Muscle layer of colon (tissue), 2 donors: ENCODE measurements at regions not wholly inside any gene's neighbourhood (a gene's known extent, or its start where the extent isn't known, plus 50 kb on each side); places are given as distances from the start of the nearest gene placed in this dataset.
"Not testable (repeated sequence)": the region's sequence is repeated elsewhere in the genome, so short reads cannot be mapped to it uniquely, and the experiment has no call there.

ENCODE experiments used
- H3K27ac ChIP-seq: one replicate; pipeline ENCODE4 v1.7.0; 2013; ENCODE audit warnings: low read depth, mild to moderate bottlenecking, low read length, moderate library complexity
- H3K27me3 ChIP-seq, 2 donors: one replicate each; pipeline ENCODE4 v1.7.0; 2013; ENCODE audit warnings: low read length in 2 of 2, mild to moderate bottlenecking in 2 of 2; ENCODE audit not compliant: insufficient read depth in 2 of 2, control insufficient read depth in 1 of 2
- H3K36me3 ChIP-seq: one replicate; pipeline ENCODE4 v1.7.0; 2013; ENCODE audit warnings: mild to moderate bottlenecking, low read length; ENCODE audit not compliant: insufficient read depth
- H3K4me1 ChIP-seq: one replicate; pipeline ENCODE4 v1.7.0; 2013; ENCODE audit warnings: mild to moderate bottlenecking, low read length; ENCODE audit not compliant: insufficient read depth
- H3K4me3 ChIP-seq, 2 donors: one replicate each; pipeline ENCODE4 v1.7.0; 2013; ENCODE audit warnings: low read length in 2 of 2, low read depth in 1 of 2, mild to moderate bottlenecking in 1 of 2, moderate library complexity in 1 of 2
- H3K9ac ChIP-seq: one replicate; pipeline ENCODE4 v1.7.0; 2013; ENCODE audit warnings: low read length
- H3K9me3 ChIP-seq: one replicate; pipeline ENCODE4 v1.7.0; 2013; ENCODE audit warnings: mild to moderate bottlenecking, low read length
- donor health status: abdominal sarcoma.
- donor health status: Adenocarcinoma of cecum.

- not testable (repeated sequence) for H3K27ac ChIP-seq, H3K9me3 ChIP-seq, H3K4me3 ChIP-seq, H3K9ac ChIP-seq, H3K27me3 ChIP-seq, H3K4me1 ChIP-seq, H3K36me3 ChIP-seq
These were observed 284.2 kb downstream of the MED10 start for GRCh38 chr5:6094180-6094579.

GRCh38 chr5:6090838-6091237 is 287.5 kb downstream of the MED10 start:
- no peaks in the 10 kb centered on the region for H3K9me3 ChIP-seq
- H3K4me1 ChIP-seq: no peaks in the 10 kb centered on the region
- no peaks in the 10 kb centered on the region for H3K27me3 ChIP-seq
- H3K36me3 ChIP-seq: no peaks in the 10 kb centered on the region
- no peak overlapping the region for H3K27ac ChIP-seq
- H3K9ac ChIP-seq: no peak overlapping the region
- H3K4me3 ChIP-seq: no peak overlapping the region

- no peaks in the 10 kb centered on the region for H3K4me1 ChIP-seq
- no peaks in the 10 kb centered on the region for H3K27me3 ChIP-seq
- no peak overlapping the region for H3K9ac ChIP-seq
- no peak overlapping the region for H3K27ac ChIP-seq
- no peaks in the 10 kb centered on the region for H3K36me3 ChIP-seq
- no peak overlapping the region for H3K4me3 ChIP-seq
- H3K9me3 ChIP-seq: no peaks in the 10 kb centered on the region
These were observed 288.2 kb downstream of the MED10 start for GRCh38 chr5:6090079-6090654.

- Histone ChIP-seq H3K36me3 (no peaks in the 10 kb centered on the region), H3K4me1 (no peaks in the 10 kb centered on the region), H3K4me3 (no peak overlapping the region), H3K27ac (no peak overlapping the region), H3K9me3 (no peaks in the 10 kb centered on the region), H3K27me3 (no peaks in the 10 kb centered on the region), H3K9ac (no peak overlapping the region)
These were observed 289.6 kb downstream of the MED10 start for GRCh38 chr5:6088706-6089105.

GRCh38 chr5:6087576-6087975 is 290.8 kb downstream of the MED10 start:
- no peaks in the 10 kb centered on the region for H3K36me3 ChIP-seq
- no peaks in the 10 kb centered on the region for H3K9me3 ChIP-seq
- no peaks in the 10 kb centered on the region for H3K4me1 ChIP-seq
- H3K27me3 ChIP-seq: no peaks in the 10 kb centered on the region
- H3K4me3 ChIP-seq: no peak overlapping the region
- no peak overlapping the region for H3K27ac ChIP-seq
- H3K9ac ChIP-seq: no peak overlapping the region

- no peaks in the 10 kb centered on the region for H3K4me1 ChIP-seq
- no peaks in the 10 kb centered on the region for H3K36me3 ChIP-seq
- H3K9me3 ChIP-seq: no peaks in the 10 kb centered on the region
- no peaks in the 10 kb centered on the region for H3K27me3 ChIP-seq
- no peak overlapping the region for H3K9ac ChIP-seq
- no peak overlapping the region for H3K4me3 ChIP-seq
- H3K27ac ChIP-seq: no peak overlapping the region
These were observed 291.5 kb downstream of the MED10 start for GRCh38 chr5:6086871-6087270.

- no peak overlapping the region for H3K27ac ChIP-seq
- no peaks in the 10 kb centered on the region for H3K4me1 ChIP-seq
- H3K27me3 ChIP-seq: no peaks in the 10 kb centered on the region
- no peaks in the 10 kb centered on the region for H3K9me3 ChIP-seq
- no peak overlapping the region for H3K9ac ChIP-seq
- H3K36me3 ChIP-seq: no peaks in the 10 kb centered on the region
- no peak overlapping the region for H3K4me3 ChIP-seq
These were observed 292.9 kb downstream of the MED10 start for GRCh38 chr5:6085341-6085860.

- H3K27ac ChIP-seq: no peak overlapping the region
- no peak overlapping the region for H3K9ac ChIP-seq
- H3K27me3 ChIP-seq: no peaks in the 10 kb centered on the region
- no peaks in the 10 kb centered on the region for H3K9me3 ChIP-seq
- H3K4me3 ChIP-seq: no peak overlapping the region
- H3K4me1 ChIP-seq: no peaks in the 10 kb centered on the region
- H3K36me3 ChIP-seq: no peaks in the 10 kb centered on the region
These were observed 293.5 kb downstream of the MED10 start for GRCh38 chr5:6084836-6085235.

- H3K9ac ChIP-seq: no peak overlapping the region
These were observed 294.0 kb downstream of the MED10 start for GRCh38 chr5:6084376-6084775.

GRCh38 chr5:6083311-6083978 is 294.9 kb downstream of the MED10 start:
- Histone ChIP-seq H3K27ac (no peak overlapping the region), H3K9ac (no peak overlapping the region), H3K36me3 (no peaks in the 10 kb centered on the region), H3K4me1 (no peaks in the 10 kb centered on the region), H3K27me3 (no peaks in the 10 kb centered on the region), H3K4me3 (no peak overlapping the region), H3K9me3 (no peaks in the 10 kb centered on the region)

More at GRCh38 chr5:6084376-6084775, 294.0 kb downstream of the MED10 start:
- H3K36me3 ChIP-seq: no peaks in the 10 kb centered on the region
- no peak overlapping the region for H3K27ac ChIP-seq
- no peaks in the 10 kb centered on the region for H3K9me3 ChIP-seq
- no peaks in the 10 kb centered on the region for H3K27me3 ChIP-seq
- H3K4me3 ChIP-seq: no peak overlapping the region
- no peaks in the 10 kb centered on the region for H3K4me1 ChIP-seq

GRCh38 chr5:6082685-6083084 is 295.7 kb downstream of the MED10 start:
- no peaks in the 10 kb centered on the region for H3K9me3 ChIP-seq
- no peaks in the 10 kb centered on the region for H3K36me3 ChIP-seq
- H3K9ac ChIP-seq: no peak overlapping the region
- no peak overlapping the region for H3K4me3 ChIP-seq
- H3K27ac ChIP-seq: no peak overlapping the region
- no peaks in the 10 kb centered on the region for H3K27me3 ChIP-seq
- H3K4me1 ChIP-seq: no peaks in the 10 kb centered on the region

GRCh38 chr5:6081727-6082210 is 296.6 kb downstream of the MED10 start:
- Histone ChIP-seq H3K27me3 (no peaks in the 10 kb centered on the region), H3K4me3 (no peak overlapping the region), H3K36me3 (no peaks in the 10 kb centered on the region), H3K27ac (no peak overlapping the region), H3K9me3 (no peaks in the 10 kb centered on the region), H3K9ac (no peak overlapping the region), H3K4me1 (no peaks in the 10 kb centered on the region)
